ENCODE measurements at regions not wholly inside any gene's neighbourhood (a gene's known extent, or its start where the extent isn't known, plus 50 kb on each side); places are given as distances from the start of the nearest gene placed in this dataset.

DNA sequence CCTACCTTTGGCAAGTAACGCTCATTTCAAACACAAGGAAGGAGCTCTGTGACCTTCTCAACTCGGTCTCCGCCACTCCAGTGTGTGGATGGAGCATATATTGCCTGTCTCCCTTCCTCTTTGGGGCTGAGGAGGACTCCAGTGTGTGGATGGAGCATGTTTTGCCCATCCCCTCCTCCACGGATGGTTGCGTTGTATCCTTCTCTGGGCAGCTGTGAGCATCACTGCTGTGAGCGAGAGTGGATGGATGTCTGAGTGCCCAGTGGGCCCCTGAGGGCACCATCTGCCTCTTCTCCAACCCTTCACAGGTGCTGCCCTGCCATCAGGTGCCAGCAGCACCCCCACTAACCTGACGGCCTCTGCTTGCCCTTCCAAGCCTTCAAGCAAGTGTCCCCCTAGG, 186.2 kb downstream of the TEX29 start:
- ATAC-seq: no peak
- POLR2A ChIA-PET: no interaction called here
- H3K4me1 Mint-ChIP-seq (ENCODE audit: low read depth): no peaks in the 10 kb centered on the region

GRCh38 chr13:111508164-111508870, 187.9 kb downstream of the TEX29 start:
- TF ChIP-seq CTCF (IDR thresholded peaks at IDR 0.05): no peak

More for the DNA sequence above, 186.2 kb downstream of the TEX29 start:
- DNase-seq: no peak
- CTCF ChIA-PET: no interaction called here
- H3K9me3 Mint-ChIP-seq: peaks cover 4% of the 10 kb centered on the region
- peaks cover 12% of the 10 kb centered on the region for H3K27me3 Mint-ChIP-seq
- H3K4me3 Mint-ChIP-seq: no peak overlapping the region
- no peak for TF ChIP-seq CTCF (IDR thresholded peaks at IDR 0.05)
- intact Hi-C loops (cut with micrococcal nuclease): no loop called here
- H3K36me3 Mint-ChIP-seq (ENCODE audit: low read depth): peaks cover 2% of the 10 kb centered on the region
- H3K27ac Mint-ChIP-seq: no peak overlapping the region

GRCh38 chr13:111508902-111509509, 188.6 kb downstream of the TEX29 start:
- no peak for TF ChIP-seq CTCF (IDR thresholded peaks at IDR 0.05)
- Mint-ChIP-seq H3K36me3 (ENCODE audit: low read depth) (no peaks in the 10 kb centered on the region), H3K4me1 (ENCODE audit: low read depth) (no peaks in the 10 kb centered on the region), H3K4me3 (no peak overlapping the region), H3K27me3 (peaks cover 2% of the 10 kb centered on the region), H3K9me3 (no peaks in the 10 kb centered on the region), H3K27ac (no peak overlapping the region)
- DNase-seq: no peak
- ChIA-PET POLR2A (no interaction called here), CTCF (no interaction called here)
- intact Hi-C loops (cut with micrococcal nuclease): no loop called here
- no peak for ATAC-seq

More at GRCh38 chr13:111508164-111508870, 187.9 kb downstream of the TEX29 start:
- intact Hi-C loops (cut with micrococcal nuclease): no loop called here
- ChIA-PET POLR2A (no interaction called here), CTCF (no interaction called here)
- Mint-ChIP-seq H3K27me3 (peaks cover 4% of the 10 kb centered on the region), H3K9me3 (no peaks in the 10 kb centered on the region), H3K27ac (no peak overlapping the region), H3K4me3 (no peak overlapping the region), H3K36me3 (ENCODE audit: low read depth) (no peaks in the 10 kb centered on the region), H3K4me1 (ENCODE audit: low read depth) (no peaks in the 10 kb centered on the region)
- DNase-seq: no peak
- ATAC-seq: no peak

DNA sequence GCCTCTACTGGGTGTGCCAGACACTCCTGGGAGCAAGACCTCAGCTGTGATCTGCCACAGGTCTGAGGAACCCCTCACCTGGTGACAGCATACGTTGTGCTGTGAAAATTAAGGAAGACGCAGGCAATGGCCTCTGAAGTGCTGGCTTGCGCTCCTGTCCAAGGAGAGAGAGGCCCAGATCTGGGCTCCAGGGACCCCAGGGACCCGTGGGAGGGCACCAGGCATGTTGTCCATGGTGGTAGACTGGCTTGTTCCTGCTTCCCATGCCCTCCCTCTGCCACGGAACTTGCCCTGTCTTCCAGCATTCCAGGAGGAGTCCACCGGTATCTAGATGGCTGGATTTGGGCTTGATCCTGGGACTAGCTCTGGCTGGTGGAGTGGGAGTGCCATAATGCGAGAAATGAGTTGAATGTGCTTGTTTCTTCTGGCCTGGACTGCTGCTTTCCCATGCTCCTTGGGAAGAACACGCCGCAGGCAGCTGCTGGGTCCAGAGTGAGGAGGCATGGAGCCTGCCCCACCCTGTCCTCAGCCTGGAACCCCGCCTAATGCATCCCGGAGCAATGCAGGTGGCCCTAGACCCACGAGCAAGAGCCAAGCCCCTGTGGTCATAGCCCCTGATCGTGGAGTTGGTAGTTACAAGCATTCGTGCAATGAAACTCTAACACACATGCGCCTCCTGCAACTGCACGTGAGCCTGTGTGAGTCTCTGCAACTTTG, 190.2 kb downstream of the TEX29 start:
- CTCF ChIA-PET: interaction anchor here (0.6 kb wide), 1 partner anchor 514 kb away, joined by 3 read pairs; no protein-coding TSS in a partner anchor
- Mint-ChIP-seq H3K9me3 (no peaks in the 10 kb centered on the region), H3K27ac (no peak overlapping the region), H3K4me1 (ENCODE audit: low read depth) (no peaks in the 10 kb centered on the region), H3K4me3 (no peak overlapping the region), H3K36me3 (ENCODE audit: low read depth) (no peaks in the 10 kb centered on the region), H3K27me3 (peaks cover 2% of the 10 kb centered on the region)
- DNase-seq (no peak), ATAC-seq (no peak)
- TF ChIP-seq CTCF (IDR thresholded peaks at IDR 0.05): no peak
- POLR2A ChIA-PET: no interaction called here
- intact Hi-C loops (cut with micrococcal nuclease): no loop called here

- intact Hi-C loops (cut with micrococcal nuclease): no loop called here
- Mint-ChIP-seq H3K36me3 (ENCODE audit: low read depth) (no peaks in the 10 kb centered on the region), H3K9me3 (no peaks in the 10 kb centered on the region), H3K4me3 (no peak overlapping the region), H3K27ac (no peak overlapping the region), H3K4me1 (ENCODE audit: low read depth) (no peaks in the 10 kb centered on the region), H3K27me3 (peaks cover 2% of the 10 kb centered on the region)
- POLR2A ChIA-PET: no interaction called here
- ATAC-seq: no peak
- DNase-seq: no peak
- CTCF ChIA-PET: interaction anchor here (0.6 kb wide), 1 partner anchor 515 kb away, joined by 3 read pairs; no protein-coding TSS in a partner anchor
- no peak for TF ChIP-seq CTCF (IDR thresholded peaks at IDR 0.05)
These were observed 190.8 kb downstream of the TEX29 start for GRCh38 chr13:111511219-111511732.
